NB4 (cell line): ENCODE measurements at regions not wholly inside any gene's neighbourhood (a gene's known extent, or its start where the extent isn't known, plus 50 kb on each side); places are given as distances from the start of the nearest gene placed in this dataset.

ENCODE experiments used
- CTCF ChIP-seq: IDR thresholded peaks from one replicate; pipeline ENCODE4 v1.5.1; 2012; ENCODE audit warnings: low read depth, low read length
- MAX ChIP-seq: IDR thresholded peaks from 2 replicates; pipeline ENCODE4 v1.6.1; 2011; ENCODE audit warnings: low read depth, low read length
- MYC ChIP-seq: IDR thresholded peaks from 2 replicates; pipeline ENCODE4 v1.6.1; 2011; ENCODE audit warnings: low read depth, low read length
- POLR2A ChIP-seq: IDR thresholded peaks from 2 replicates; pipeline ENCODE4 v1.6.1; 2011; ENCODE audit warnings: mild to moderate bottlenecking; ENCODE audit not compliant: insufficient read length; ENCODE audit errors: extremely low read depth

DNA sequence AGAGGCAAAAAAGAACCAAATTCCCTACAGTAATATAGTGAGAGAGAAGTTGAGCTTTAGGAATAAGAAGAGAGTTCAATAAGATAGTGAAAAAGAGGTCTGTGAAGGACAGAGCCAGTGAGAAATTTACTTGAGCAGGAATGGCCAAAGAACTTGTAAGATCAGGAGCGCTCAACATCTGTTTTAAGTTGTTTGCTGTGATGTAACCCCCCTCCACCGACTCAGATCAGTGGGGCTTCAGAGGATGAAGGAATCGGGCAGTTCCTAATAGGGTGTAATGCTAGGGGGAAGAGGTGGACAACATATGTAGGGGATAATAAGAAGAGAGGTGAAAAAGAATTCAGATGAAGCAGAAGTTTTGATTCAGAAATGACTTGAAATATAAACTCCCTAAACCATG is 85.3 kb upstream of the FNDC3A start:
- TF ChIP-seq CTCF (no peak), MYC (no peak), POLR2A (no peak), MAX (no peak)
